Panc1 (cell line): ENCODE measurements at regions not wholly inside any gene's neighbourhood (a gene's known extent, or its start where the extent isn't known, plus 50 kb on each side); places are given as distances from the start of the nearest gene placed in this dataset.
A peak's percentile ranks its signal among the peaks of the same experiment; 100 is the strongest.

Source experiments
- ATAC-seq: fragments of 200-7000 bp; cut with Tn5 transposase; 2 replicates; pipeline ENCODE4 v1.9.1; 2020; ENCODE audit warnings: mild to moderate bottlenecking, moderate library complexity
- BruUV-seq: library from RNA; stranded (reverse); fragments of 400-500 nt; replicated peaks from 2 replicates; lab custom pipeline; 2021; lab: Mats Ljungman, UMichigan
- CTCF ChIA-PET: fragments of 300-600 bp; sonication (Branson Sonifier 250); formaldehyde crosslinking; loops from one replicate; lab custom pipeline; 2022; ENCODE audit warnings: antibody characterized with exemption; lab: Charles Lee
- POLR2A ChIA-PET: fragments of 300-600 bp; sonication (Branson Sonifier 250); formaldehyde crosslinking; loops from one replicate; lab custom pipeline; 2022; ENCODE audit warnings: antibody characterized with exemption; lab: Charles Lee
- DNase-seq: peaks from one replicate; pipeline ENCODE4 v3.0.0-alpha.2; 2010; ENCODE audit warnings: low read depth, low spot score
- H3K27ac ChIP-seq: 2 replicates; pipeline ENCODE4 v1.5.1; 2011; ENCODE audit warnings: mild to moderate bottlenecking, low read length, inconsistent platforms
- H3K27me3 ChIP-seq: fragments of 200-500 bp; sonication (Bioruptor generic); 2 replicates; pipeline ENCODE4 v1.6.0; 2014; ENCODE audit warnings: low read length, inconsistent platforms; ENCODE audit not compliant: control insufficient read depth, insufficient read depth
- H3K36me3 ChIP-seq: fragments of 200-500 bp; sonication (Bioruptor generic); 2 replicates; pipeline ENCODE4 v1.5.1; 2014; ENCODE audit warnings: inconsistent platforms, mild to moderate bottlenecking, low read length, moderate library complexity; ENCODE audit not compliant: control insufficient read depth, insufficient read depth
- H3K4me1 ChIP-seq: 2 replicates; pipeline ENCODE4 v1.5.1; 2011; ENCODE audit warnings: inconsistent platforms, mild to moderate bottlenecking, low read length, moderate library complexity; ENCODE audit not compliant: control insufficient read depth, insufficient read depth
- H3K4me3 ChIP-seq, 2 experiments: 2 replicates each; pipeline ENCODE4 v1.5.1; 2011 to 2012; ENCODE audit warnings: low read depth in 2 of 2, low read length in 2 of 2, mild to moderate bottlenecking in 2 of 2, inconsistent platforms in 1 of 2, moderate library complexity in 1 of 2
- H3K9me3 ChIP-seq: fragments of 200-500 bp; sonication (Bioruptor generic); 2 replicates; pipeline ENCODE4 v1.5.1; 2014; ENCODE audit warnings: low read depth, mild to moderate bottlenecking, inconsistent platforms, low read length, moderate library complexity; ENCODE audit not compliant: control insufficient read depth, insufficient read depth
- CTCF ChIP-seq: fragments of 450-650 bp; IDR thresholded peaks from 2 replicates; pipeline ENCODE4 v1.5.1; 2017; ENCODE audit warnings: mild to moderate bottlenecking
- POLR2AphosphoS5 ChIP-seq: IDR thresholded peaks from 2 replicates; pipeline ENCODE4 v1.6.1; 2012; ENCODE audit warnings: mild to moderate bottlenecking, low read depth, low read length, moderate library complexity
- SIN3A ChIP-seq: IDR thresholded peaks from 2 replicates; pipeline ENCODE4 v1.6.1; 2012; ENCODE audit warnings: low read depth, mild to moderate bottlenecking, low read length, moderate library complexity, borderline replicate concordance; ENCODE audit not compliant: insufficient read depth
- TCF7L2 ChIP-seq: IDR thresholded peaks from 2 replicates; pipeline ENCODE4 v1.6.1; 2011; ENCODE audit warnings: mild to moderate bottlenecking, low read depth, low read length, inconsistent platforms
- in situ Hi-C: cut with HindIII; loops from 2 replicates; pipeline ENCODE4 v1.10.0; 2016; ENCODE audit warnings: low sequenced_read_pairs, low pct_unique_long_range_greater_than_20kb
- intact Hi-C: fragments of 100-400 bp; cut with micrococcal nuclease; formaldehyde crosslinking; loops from one replicate; pipeline ENCODE4 v1.10.0; 2022; ENCODE audit not compliant: unreplicated experiment
- TF ChIP-seq, protein P1 (sequence below), 2 experiments: IDR thresholded peaks; 2 replicates each; pipeline ENCODE4 v1.6.1; 2011 to 2012; ENCODE audit warnings: low read depth in 2 of 2, control low read depth in 1 of 2, low read length in 1 of 2, mild to moderate bottlenecking in 1 of 2, moderate library complexity in 1 of 2; ENCODE audit not compliant: insufficient read depth in 1 of 2

GRCh38 chr17:72531729-72532128 is 410.9 kb downstream of the SOX9 start:
- Histone ChIP-seq H3K27ac (peak overlapping the region; percentile 77; the same call in 1 of the 2 replicates), H3K27me3 (no peaks in the 10 kb centered on the region), H3K9me3 (no peaks in the 10 kb centered on the region), H3K4me3 (no peak overlapping the region), H3K4me1 (peaks cover 77% of the 10 kb centered on the region), H3K36me3 (no peaks in the 10 kb centered on the region)
- CTCF ChIA-PET = no interaction called here
- TF ChIP-seq POLR2AphosphoS5 (no peak), TCF7L2 (no peak), CTCF (no peak), SIN3A (no peak)
- TF ChIP-seq, protein P1, sequence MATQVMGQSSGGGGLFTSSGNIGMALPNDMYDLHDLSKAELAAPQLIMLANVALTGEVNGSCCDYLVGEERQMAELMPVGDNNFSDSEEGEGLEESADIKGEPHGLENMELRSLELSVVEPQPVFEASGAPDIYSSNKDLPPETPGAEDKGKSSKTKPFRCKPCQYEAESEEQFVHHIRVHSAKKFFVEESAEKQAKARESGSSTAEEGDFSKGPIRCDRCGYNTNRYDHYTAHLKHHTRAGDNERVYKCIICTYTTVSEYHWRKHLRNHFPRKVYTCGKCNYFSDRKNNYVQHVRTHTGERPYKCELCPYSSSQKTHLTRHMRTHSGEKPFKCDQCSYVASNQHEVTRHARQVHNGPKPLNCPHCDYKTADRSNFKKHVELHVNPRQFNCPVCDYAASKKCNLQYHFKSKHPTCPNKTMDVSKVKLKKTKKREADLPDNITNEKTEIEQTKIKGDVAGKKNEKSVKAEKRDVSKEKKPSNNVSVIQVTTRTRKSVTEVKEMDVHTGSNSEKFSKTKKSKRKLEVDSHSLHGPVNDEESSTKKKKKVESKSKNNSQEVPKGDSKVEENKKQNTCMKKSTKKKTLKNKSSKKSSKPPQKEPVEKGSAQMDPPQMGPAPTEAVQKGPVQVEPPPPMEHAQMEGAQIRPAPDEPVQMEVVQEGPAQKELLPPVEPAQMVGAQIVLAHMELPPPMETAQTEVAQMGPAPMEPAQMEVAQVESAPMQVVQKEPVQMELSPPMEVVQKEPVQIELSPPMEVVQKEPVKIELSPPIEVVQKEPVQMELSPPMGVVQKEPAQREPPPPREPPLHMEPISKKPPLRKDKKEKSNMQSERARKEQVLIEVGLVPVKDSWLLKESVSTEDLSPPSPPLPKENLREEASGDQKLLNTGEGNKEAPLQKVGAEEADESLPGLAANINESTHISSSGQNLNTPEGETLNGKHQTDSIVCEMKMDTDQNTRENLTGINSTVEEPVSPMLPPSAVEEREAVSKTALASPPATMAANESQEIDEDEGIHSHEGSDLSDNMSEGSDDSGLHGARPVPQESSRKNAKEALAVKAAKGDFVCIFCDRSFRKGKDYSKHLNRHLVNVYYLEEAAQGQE (IDR thresholded peaks at IDR 0.05; ENCODE audit: insufficient read depth in 1 of 2, low read depth in 2 of 2, low read length in 1 of 2) = no peak
- in situ Hi-C loops (no loop called here), intact Hi-C loops (loop anchor here (10.0 kb wide), 1 partner anchor 1057 kb away; no protein-coding TSS in a partner anchor)
- DNase-seq (no peak), ATAC-seq (no peak)
- POLR2A ChIA-PET = no interaction called here
- BruUV-seq = no TSS peak

DNA sequence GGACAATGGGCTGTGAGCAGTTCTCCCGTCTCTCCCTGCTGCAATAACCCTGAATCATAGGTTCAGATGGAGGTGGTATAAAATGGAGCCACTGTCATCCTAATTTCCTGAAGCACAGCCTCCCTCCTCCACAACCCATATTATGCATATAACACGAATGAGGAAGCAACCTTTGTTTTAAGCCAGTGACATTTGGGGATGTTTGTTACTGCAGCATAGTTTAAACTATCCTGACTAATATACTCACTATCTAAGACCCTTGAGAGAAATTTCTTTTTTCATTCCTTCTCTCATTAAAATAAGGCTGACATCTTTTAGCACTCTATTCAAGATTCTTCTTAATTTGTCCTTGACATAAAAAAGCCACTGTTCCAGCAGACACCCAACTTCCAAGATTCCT is 413.4 kb downstream of the SOX9 start:
- Histone ChIP-seq H3K27me3 (no peaks in the 10 kb centered on the region), H3K4me1 (peaks cover 81% of the 10 kb centered on the region), H3K27ac (peak overlapping the region; percentile 81; the same call in 1 of the 2 replicates), H3K4me3 (no peak overlapping the region), H3K36me3 (no peaks in the 10 kb centered on the region), H3K9me3 (no peaks in the 10 kb centered on the region)
- TF ChIP-seq TCF7L2 = no peak
- TF ChIP-seq POLR2AphosphoS5 = 0 out of 2 replicates have a peak, but pooled peaks have one; percentile 0
- TF ChIP-seq, protein P1 (IDR thresholded peaks at IDR 0.05; ENCODE audit: insufficient read depth in 1 of 2, low read depth in 2 of 2, low read length in 1 of 2) = no peak
- ATAC-seq (no peak), DNase-seq (no peak)
- POLR2A ChIA-PET = no interaction called here
- in situ Hi-C loops = no loop called here
- BruUV-seq = TSS peak; percentile 9
- intact Hi-C loops = loop anchor here (10.0 kb wide), 1 partner anchor 1059 kb away; no protein-coding TSS in a partner anchor
- CTCF ChIA-PET = no interaction called here
